GM18519 (cell line): ENCODE measurements at regions not wholly inside any gene's neighbourhood (a gene's known extent, or its start where the extent isn't known, plus 50 kb on each side); places are given as distances from the start of the nearest gene placed in this dataset.
"Not testable (repeated sequence)": the region's sequence is repeated elsewhere in the genome, so short reads cannot be mapped to it uniquely, and the experiment has no call there.

ENCODE experiments used
- ATAC-seq: cut with Tn5 transposase; IDR thresholded peaks from one replicate; pipeline ENCODE4 v1.9.1; 2021; ENCODE audit warnings: mild to moderate bottlenecking, moderate library complexity; ENCODE audit not compliant: unreplicated experiment, low FRiP score

GRCh38 chr18:30245766-30246455, 796.6 kb downstream of the DSC3 start:
- no peak for ATAC-seq

DNA sequence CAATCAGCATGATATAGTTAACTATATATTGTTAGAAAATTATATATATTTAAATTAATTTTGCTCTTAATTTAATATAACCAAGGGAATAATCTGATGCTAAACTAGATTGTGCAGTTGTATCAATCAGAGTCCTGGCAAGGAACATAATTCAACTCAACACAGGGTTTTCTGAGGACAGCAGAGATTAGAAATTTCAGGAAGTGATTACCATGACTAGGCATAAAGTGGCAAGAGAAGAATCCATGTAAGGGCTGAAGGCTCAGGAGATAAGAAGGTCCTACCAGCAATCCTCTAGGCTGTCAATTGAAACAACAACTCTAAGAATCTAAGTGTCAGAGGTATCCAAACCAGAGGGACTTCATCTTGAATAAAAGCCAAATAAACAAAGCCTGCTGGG, 807.8 kb downstream of the DSC3 start:
- no peak for ATAC-seq

DNA sequence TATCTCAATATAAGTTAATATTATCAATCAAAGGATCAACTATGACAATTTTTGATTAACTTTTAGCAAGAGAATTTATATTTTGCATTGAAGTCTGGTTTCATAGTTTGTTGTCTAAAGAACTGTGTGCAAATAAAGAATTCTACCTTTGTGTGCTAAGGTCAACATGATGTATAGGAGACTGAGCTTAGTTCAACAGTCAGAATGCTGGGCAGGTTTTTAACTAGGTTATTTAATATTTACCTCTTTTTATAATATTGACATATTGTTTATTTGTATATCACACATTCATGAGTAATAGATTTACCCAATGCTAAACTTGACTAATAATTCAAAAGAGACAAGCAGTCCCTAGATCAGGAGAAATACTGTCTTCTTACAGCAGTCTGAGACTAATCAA, 831.4 kb downstream of the DSC3 start:
- ATAC-seq = no peak

- no peak for ATAC-seq
Observed at GRCh38 chr18:30208546-30208945, 834.0 kb downstream of the DSC3 start.

DNA sequence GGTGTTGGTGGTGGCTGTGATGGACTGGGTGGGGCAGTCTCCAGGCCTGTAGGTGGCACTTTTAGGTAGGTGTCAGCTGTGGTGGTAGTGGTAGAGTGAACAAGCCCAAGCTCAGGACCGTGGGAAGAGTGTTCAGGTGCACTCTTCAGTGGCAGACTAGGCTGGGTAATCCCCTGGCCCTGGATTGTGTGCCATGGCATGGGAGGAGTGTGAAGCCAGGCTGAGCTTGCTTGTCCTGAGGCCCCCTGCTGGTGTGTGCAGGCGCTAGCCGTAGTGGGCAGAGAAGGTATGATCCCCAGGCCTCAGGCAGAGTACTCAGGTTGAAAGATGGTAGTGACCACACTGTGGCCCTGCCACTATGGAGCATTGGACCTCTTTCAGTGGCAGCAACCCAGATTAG, 850.3 kb downstream of the DSC3 start:
- no peak for ATAC-seq

GRCh38 chr18:30186245-30186644, 856.3 kb downstream of the DSC3 start:
- no peak for ATAC-seq

DNA sequence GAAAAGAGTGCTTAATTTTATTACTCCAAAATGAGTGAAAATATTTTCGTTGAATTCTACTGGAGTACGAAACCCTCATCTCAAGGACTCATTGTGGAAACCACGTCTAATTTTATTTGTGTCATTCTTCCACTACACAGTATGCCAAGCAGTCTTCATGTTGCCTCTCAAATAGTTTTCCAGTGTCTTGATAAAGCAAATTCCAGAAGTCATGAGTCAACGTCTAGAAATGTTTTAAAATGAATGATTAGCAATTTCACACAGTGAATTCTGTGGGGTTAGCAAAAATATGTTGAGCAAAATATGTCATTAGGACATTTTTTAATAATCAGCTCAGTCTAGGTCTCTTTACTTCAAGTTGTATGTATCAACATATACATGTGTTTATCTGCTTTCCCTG, 865.5 kb downstream of the DSC3 start:
- ATAC-seq = no peak

DNA sequence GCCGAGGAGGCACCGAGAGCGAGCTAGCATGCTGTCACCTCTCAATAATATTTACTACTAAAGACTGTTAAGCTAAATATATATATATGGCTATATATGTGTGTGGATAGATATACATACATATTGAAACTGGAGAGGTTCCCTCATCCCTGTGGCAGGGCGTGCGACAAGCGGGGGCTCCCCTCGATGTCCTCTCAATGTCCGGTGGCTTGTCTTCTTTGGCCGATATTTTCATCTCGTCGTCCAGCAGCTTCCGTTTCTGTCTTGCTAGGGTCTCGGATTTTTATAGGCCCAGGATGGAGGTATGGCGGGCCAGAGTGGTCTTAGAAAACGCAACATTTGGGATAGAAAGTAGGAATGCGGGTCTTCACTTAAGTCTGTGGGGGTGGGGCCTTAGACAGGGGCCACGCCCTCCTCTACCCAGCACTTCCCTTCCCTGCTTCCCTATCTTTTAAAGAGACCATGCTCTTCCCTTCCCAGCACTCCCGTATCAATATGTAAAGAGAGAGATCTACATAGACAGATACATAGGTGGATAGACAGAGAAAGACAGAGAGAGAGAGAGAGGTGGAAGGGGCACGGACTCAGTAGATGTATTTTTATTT, 866.8 kb downstream of the DSC3 start:
- no peak for ATAC-seq

DNA sequence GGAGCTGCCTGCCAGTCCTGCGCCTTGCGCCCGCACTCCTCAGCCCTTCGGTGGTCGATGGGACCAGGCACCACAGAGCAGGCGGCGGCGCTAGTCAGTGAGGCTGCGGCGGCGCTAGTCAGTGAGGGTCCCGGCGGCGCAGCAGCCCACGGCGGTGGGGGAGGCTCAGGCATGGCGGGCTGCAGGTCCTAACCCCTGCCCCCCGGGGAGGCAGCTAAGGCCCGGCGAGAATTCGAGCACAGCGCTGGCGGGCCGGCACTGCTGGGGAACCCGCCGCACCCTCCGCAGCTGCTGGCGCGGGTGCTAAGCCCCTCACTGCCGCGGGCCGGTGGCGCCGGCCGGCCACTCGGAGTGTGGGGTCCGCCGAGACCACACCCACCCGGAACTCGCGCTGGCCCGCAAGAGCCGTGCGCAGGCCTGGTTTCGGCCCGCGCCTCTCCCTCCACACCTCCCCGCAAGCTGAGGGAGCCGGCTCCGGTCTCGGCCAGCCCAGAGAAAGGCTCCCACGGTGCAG, 867.4 kb downstream of the DSC3 start:
- ATAC-seq = no peak

DNA sequence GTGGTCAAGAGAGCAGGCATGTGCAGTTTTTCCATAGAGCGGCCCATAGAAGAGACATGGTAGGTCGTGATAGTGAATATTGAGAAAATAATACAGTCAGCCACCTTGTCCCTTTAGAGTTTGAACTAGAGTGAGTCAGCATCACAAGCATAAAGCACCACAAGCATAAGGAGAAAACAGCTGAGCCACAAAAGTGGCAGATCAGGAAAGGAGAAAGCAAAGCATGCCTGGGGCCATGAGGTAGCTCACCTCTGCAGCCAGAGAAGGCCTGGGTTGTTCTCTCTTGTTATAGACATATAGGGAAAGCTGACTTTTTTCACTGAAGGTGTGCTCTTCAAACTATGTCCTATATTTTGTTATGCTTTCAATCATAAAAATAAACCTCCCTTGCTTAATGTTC, 879.0 kb downstream of the DSC3 start:
- no peak for ATAC-seq

- ATAC-seq = no peak
Observed at GRCh38 chr18:30160124-30160523, 882.4 kb downstream of the DSC3 start.

- no peak for ATAC-seq
Observed at GRCh38 chr18:30150586-30151250, 891.8 kb downstream of the DSC3 start.

DNA sequence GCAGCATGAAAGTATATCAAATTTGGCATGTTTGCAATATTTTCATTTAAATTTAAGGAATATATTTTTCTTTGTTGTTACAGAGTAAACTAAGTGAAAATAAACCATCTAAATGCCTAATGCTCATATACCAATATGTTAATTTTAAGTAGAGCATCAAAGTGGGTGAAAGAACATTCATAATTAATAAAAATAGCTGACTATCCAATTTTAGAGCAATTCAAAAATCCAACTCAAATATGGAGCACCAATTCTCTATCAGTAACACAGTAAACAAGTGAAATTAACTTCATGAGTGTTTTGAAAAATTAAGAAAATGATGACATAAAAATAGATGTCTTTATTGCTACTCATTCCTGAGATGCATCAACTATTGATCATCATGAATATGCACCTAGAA, 893.0 kb downstream of the DSC3 start:
- no peak for ATAC-seq

DNA sequence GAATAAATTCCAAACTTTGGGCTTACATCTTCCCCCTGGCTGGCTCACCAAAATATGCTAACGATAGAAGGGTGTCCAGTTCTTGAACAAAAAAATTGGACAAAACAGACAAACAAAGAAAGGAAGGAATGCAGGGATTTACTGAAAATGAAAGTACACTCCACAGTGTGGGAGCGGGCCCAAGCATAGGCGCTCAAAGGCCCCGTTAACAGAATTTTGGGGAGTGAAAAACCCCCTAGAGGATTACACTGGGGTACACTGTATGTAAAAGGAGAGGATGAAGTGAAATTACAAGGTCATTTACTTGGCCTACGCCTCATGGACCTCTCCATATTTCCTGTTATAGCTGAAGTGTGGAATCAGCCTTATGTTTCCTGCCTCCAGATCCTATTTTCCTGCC, 899.7 kb downstream of the DSC3 start:
- no peak for ATAC-seq

DNA sequence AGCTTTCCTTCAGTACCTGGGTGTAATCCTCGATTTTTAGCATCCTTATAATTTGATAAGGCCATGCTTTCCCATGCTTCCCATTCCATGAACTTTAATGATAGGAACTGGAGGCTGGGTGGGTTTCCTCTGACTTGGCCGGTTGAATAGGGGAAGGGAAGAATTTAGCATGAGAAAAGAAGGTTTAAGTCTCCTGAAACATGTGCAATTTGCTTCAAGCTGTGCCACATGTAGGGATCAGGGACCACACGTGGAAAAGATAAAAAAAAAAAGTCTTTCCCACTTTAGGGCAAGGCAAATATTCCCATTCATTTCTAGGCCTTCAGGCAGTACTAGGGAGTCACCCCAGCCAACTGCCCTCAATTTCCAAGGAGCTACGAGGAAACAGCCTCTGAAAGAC, 900.3 kb downstream of the DSC3 start:
- no peak for ATAC-seq

DNA sequence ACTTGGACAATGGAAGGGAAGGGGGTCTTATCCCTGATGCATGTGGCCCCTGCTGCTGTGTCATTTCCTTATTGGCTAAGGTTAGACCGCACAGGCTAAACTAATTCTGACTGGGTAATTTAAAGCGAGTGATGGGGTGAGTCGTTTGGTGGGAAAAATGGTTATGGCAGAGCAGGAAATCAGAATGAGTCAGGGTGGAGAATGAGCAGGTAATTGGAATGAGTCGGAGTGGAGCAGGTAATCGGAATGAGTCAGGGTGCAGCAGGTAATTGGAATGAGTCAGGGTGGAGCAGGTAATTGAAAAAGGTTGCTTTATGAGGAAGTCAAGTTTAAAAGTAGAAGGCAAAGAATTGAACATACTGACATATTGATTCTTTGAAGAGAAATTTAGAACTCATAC, 901.0 kb downstream of the DSC3 start:
- not testable (repeated sequence) for ATAC-seq

DNA sequence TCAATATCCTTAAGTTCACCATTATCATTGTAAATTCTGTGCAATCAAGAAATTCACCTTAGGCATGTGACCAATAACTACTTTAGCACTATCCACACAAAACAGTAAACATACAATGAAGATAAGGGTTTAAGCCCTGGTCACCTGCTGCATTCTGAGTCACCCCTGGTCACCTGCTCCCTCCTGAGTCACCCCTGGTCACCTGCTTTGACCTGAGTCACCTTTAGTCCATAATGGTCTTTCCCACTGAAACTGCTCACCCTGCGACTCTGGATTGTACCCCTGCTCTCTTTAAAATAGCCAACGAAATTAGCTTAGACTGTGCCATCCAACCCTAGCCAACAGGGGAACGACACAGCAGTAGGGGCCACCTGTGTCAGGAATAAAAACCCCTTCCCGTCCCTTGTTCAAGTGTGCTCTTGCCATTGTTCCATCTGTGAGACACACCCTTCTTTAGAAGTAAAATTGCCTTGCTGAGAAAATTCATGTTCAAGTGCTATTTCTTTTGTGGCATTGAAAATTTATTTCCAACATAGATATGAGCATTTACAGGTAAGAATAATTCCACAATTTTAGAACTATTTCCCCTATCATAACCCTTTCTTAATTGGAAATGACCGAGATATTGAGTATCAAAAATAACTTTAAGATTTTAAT, 902.8 kb downstream of the DSC3 start:
- ATAC-seq = no peak

- ATAC-seq = no peak
Observed at GRCh38 chr18:30135938-30136337, 906.6 kb downstream of the DSC3 start.

- no peak for ATAC-seq
Observed at GRCh38 chr18:30134020-30134419, 908.5 kb downstream of the DSC3 start.

- ATAC-seq = no peak
Observed at GRCh38 chr18:30132959-30133358, 909.6 kb downstream of the DSC3 start.

DNA sequence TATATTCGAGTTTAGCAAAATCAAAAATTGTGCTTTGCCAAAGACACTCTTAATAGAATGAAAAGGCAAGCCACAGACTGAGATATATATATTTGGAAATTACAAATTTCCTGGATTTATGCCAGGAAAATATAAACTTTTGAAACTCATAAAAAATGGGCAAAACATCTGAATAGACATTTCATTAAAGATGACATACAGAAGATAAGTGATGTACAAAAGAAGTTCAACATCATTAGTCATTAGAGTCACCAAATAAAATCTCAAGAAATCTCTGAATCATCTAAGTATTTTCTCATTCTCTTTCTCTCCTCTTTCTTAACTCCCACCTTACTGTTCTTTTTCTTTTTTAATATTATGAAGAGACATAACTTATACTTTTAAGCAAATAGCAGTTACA, 921.1 kb downstream of the DSC3 start:
- ATAC-seq = no peak
